ENCODE measurements at regions not wholly inside any gene's neighbourhood (a gene's known extent, or its start where the extent isn't known, plus 50 kb on each side); places are given as distances from the start of the nearest gene placed in this dataset.

DNA sequence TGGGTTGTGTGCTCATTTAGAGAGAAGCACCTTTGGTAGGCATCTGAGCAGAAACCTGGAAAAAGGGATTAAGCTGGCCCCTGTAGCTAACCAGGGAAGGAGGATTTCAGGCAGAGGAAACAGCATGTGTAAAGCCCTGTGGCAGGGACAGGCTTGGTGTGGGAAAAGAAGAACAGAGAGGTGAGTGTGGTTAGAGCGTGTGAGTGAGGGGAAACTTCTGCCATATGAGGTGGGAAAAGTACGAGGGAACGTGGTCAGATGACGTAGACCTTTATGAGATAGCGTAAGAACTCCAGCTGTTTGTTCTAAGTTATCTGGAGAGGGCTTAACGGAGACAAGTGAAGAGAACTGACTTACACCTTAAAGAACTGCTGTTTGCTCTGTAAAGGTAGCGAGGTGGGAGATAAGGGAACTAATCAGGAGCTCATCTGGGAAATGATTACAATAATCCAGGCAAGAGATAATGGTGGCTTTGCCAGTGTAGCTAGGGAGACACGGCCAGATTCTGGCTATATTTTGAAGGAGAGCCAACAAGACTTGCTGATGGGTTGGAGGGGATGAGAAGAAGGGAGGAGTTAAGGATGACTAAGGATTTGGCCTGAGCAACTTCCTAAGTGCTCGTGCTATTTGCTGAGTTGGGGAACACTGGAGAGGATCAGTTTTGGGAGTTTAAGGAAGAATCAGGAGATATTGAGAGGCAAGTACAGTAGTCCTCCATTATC, 234.0 kb downstream of the ETNK1 start:
- no peaks in the 10 kb centered on the region for H3K4me1 ChIP-seq (ENCODE audit: control insufficient read depth, insufficient read depth, low read length)
- H3K9me3 ChIP-seq (ENCODE audit: control insufficient read depth, low read depth, low read length), result no peaks in the 10 kb centered on the region
- no peak overlapping the region for H3K4me3 ChIP-seq (ENCODE audit: low read length)
- no peaks in the 10 kb centered on the region for H3K27me3 ChIP-seq (ENCODE audit: control insufficient read depth, insufficient read depth, low read length)
- WGBS (ENCODE audit: insufficient coverage, low lambda C conversion rate), result 25% methylated on average over 2 of the region's 9 CpGs
- no peak for DNase-seq
- H3K36me3 ChIP-seq (ENCODE audit: control insufficient read depth, insufficient read depth, low read length), result no peaks in the 10 kb centered on the region
- no peak overlapping the region for H3K27ac ChIP-seq (ENCODE audit: low read length)

DNA sequence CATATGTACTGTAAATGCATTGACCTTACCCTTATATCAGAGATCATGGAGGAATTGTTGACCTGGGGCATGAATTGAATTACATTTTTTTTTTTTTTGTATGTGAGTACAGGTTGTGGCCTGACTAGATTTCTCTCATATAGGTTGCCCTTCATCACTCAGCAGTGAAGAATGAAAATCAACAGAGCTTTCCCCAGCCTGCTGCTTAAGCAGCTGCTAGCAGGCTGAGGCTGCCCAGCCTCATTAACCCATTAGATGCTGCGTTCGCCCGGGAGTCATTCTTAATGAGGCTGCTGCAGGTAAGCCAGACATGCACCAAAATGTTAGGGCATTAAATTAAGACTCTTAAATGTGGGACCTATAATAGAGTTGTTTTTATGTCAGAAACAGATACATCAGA, 236.0 kb downstream of the ETNK1 start:
- Histone ChIP-seq H3K4me3 (ENCODE audit: low read length) (no peak overlapping the region), H3K27ac (ENCODE audit: low read length) (no peak overlapping the region), H3K9me3 (ENCODE audit: control insufficient read depth, low read depth, low read length) (no peaks in the 10 kb centered on the region), H3K36me3 (ENCODE audit: control insufficient read depth, insufficient read depth, low read length) (no peaks in the 10 kb centered on the region), H3K27me3 (ENCODE audit: control insufficient read depth, insufficient read depth, low read length) (no peaks in the 10 kb centered on the region), H3K4me1 (ENCODE audit: control insufficient read depth, insufficient read depth, low read length) (no peaks in the 10 kb centered on the region)
- WGBS (ENCODE audit: insufficient coverage, low lambda C conversion rate), result 20% methylated on average over 1 of the region's 3 CpGs
- DNase-seq, result no peak

DNA sequence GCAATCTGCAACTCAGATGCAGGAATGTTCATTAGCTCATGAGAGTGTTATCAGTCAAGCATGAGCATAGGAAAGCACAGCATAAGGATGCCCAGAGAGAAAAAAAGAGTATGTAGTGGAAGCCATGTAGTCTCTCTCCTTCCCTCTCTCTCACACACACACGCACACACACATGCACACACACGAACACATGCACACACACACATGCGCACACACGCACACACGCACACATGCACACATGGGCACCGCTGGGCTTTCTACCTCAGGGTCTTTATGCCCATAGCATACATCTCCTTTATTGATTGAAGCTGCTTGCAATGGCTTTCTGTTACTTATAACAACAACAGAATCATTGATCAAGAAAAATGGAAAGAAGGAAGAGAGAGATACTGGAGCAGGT, 240.9 kb downstream of the ETNK1 start:
- no peaks in the 10 kb centered on the region for H3K27me3 ChIP-seq (ENCODE audit: control insufficient read depth, insufficient read depth, low read length)
- H3K36me3 ChIP-seq (ENCODE audit: control insufficient read depth, insufficient read depth, low read length), result no peaks in the 10 kb centered on the region
- no peaks in the 10 kb centered on the region for H3K9me3 ChIP-seq (ENCODE audit: control insufficient read depth, low read depth, low read length)
- no peak for DNase-seq
- no peak overlapping the region for H3K27ac ChIP-seq (ENCODE audit: low read length)
- no peak overlapping the region for H3K4me3 ChIP-seq (ENCODE audit: low read length)
- H3K4me1 ChIP-seq (ENCODE audit: control insufficient read depth, insufficient read depth, low read length), result no peaks in the 10 kb centered on the region
- WGBS (ENCODE audit: insufficient coverage, low lambda C conversion rate), result no CpG with 5 or more reads among the region's 6 CpGs

DNA sequence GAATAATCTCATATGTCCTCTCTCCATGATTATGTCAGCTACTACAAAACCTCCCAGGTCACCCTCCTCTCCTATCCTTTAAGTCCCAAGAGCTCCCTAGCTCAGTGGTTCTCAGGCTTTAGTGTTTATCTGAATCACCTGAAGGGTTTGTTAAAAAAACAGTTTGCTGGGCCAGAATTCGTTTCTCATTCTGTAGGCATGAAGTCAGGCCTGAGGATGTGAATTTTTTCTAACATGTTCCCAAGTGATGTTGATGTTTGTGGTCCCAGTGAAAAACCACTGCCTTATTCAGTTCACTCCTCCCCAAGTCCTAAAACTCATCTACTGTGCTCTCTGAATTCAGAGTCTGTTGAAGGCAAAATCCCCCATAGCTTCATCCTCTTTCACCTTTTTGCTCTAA, 241.4 kb downstream of the ETNK1 start:
- Histone ChIP-seq H3K9me3 (ENCODE audit: control insufficient read depth, low read depth, low read length) (no peaks in the 10 kb centered on the region), H3K4me3 (ENCODE audit: low read length) (no peak overlapping the region), H3K27me3 (ENCODE audit: control insufficient read depth, insufficient read depth, low read length) (no peaks in the 10 kb centered on the region), H3K4me1 (ENCODE audit: control insufficient read depth, insufficient read depth, low read length) (no peaks in the 10 kb centered on the region), H3K27ac (ENCODE audit: low read length) (no peak overlapping the region), H3K36me3 (ENCODE audit: control insufficient read depth, insufficient read depth, low read length) (no peaks in the 10 kb centered on the region)
- WGBS (ENCODE audit: insufficient coverage, low lambda C conversion rate), result no CpG with 5 or more reads among the region's 1 CpG
- no peak for DNase-seq

DNA sequence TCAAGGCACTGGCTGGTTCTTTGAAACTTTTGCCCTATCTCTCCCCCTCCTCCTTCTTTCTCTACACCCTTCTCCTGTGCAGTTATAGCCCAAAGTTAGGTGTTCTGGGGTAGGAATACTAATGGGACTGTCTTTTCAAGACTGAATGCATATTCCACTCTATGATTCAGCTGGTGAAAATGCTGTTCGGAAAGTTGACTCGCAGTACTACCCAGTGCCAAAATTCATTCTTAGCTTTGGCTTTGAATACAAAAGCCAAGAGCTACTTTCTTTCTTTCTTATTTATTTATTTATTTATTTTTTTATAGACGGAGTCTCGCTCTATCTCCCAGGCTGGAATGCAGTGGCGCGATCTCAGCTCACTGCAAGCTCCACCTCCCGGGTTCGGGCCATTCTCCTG, 249.2 kb downstream of the ETNK1 start:
- Histone ChIP-seq H3K9me3 (ENCODE audit: control insufficient read depth, low read depth, low read length) (no peaks in the 10 kb centered on the region), H3K4me1 (ENCODE audit: control insufficient read depth, insufficient read depth, low read length) (no peaks in the 10 kb centered on the region), H3K27ac (ENCODE audit: low read length) (no peak overlapping the region), H3K4me3 (ENCODE audit: low read length) (no peak overlapping the region), H3K36me3 (ENCODE audit: control insufficient read depth, insufficient read depth, low read length) (no peaks in the 10 kb centered on the region), H3K27me3 (ENCODE audit: control insufficient read depth, insufficient read depth, low read length) (no peaks in the 10 kb centered on the region)
- no peak for DNase-seq
- WGBS (ENCODE audit: insufficient coverage, low lambda C conversion rate), result 92% methylated on average over 2 of the region's 8 CpGs

DNA sequence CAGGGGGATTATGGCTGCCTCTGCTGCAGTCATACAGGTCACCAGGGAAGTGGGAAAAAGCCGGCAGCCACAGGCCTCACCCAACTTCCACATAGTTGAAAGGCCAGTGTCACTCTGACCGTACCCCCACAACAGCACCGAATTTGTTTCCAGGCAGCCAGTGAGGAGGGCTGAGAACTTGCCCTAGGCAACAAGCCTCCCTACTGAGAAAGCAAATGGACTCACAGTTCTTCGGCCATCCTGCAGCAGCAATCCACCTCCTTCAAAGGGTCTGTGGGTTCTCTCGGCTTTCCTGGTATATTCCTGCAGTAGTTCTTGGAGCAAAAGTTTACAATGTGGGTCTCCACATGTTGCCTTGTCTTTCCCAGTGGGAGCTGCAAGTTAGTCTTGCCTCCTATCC, 251.3 kb downstream of the ETNK1 start:
- no peak overlapping the region for H3K27ac ChIP-seq (ENCODE audit: low read length)
- H3K4me1 ChIP-seq (ENCODE audit: control insufficient read depth, insufficient read depth, low read length), result no peaks in the 10 kb centered on the region
- no peaks in the 10 kb centered on the region for H3K36me3 ChIP-seq (ENCODE audit: control insufficient read depth, insufficient read depth, low read length)
- no CpG with 5 or more reads among the region's 5 CpGs for WGBS (ENCODE audit: insufficient coverage, low lambda C conversion rate)
- H3K4me3 ChIP-seq (ENCODE audit: low read length), result no peak overlapping the region
- DNase-seq, result no peak
- no peaks in the 10 kb centered on the region for H3K27me3 ChIP-seq (ENCODE audit: control insufficient read depth, insufficient read depth, low read length)
- no peaks in the 10 kb centered on the region for H3K9me3 ChIP-seq (ENCODE audit: control insufficient read depth, low read depth, low read length)

DNA sequence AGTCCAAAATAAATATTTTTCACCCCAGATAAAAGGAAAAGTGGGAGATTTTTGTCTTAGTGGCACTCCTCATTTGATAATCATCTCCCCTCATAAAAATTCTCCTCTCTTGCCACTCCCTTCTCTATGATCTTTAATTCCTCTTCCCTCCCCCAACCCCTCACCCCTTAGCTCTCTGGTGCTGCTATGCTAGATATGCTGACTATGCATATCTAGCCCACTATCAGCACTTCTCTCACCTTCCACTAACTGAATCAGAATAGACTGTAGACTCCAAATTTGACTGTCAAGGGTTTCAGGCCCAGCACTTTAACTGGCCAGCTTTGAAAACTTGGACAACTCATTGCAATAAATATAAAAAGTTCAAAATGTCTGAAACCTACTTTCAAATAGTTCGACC, 254.2 kb downstream of the ETNK1 start:
- Histone ChIP-seq H3K27me3 (ENCODE audit: control insufficient read depth, insufficient read depth, low read length) (no peaks in the 10 kb centered on the region), H3K4me3 (ENCODE audit: low read length) (no peak overlapping the region), H3K27ac (ENCODE audit: low read length) (no peak overlapping the region), H3K36me3 (ENCODE audit: control insufficient read depth, insufficient read depth, low read length) (no peaks in the 10 kb centered on the region), H3K9me3 (ENCODE audit: control insufficient read depth, low read depth, low read length) (no peaks in the 10 kb centered on the region), H3K4me1 (ENCODE audit: control insufficient read depth, insufficient read depth, low read length) (no peaks in the 10 kb centered on the region)
- no CpG with 5 or more reads among the region's 1 CpG for WGBS (ENCODE audit: insufficient coverage, low lambda C conversion rate)
- DNase-seq, result no peak

DNA sequence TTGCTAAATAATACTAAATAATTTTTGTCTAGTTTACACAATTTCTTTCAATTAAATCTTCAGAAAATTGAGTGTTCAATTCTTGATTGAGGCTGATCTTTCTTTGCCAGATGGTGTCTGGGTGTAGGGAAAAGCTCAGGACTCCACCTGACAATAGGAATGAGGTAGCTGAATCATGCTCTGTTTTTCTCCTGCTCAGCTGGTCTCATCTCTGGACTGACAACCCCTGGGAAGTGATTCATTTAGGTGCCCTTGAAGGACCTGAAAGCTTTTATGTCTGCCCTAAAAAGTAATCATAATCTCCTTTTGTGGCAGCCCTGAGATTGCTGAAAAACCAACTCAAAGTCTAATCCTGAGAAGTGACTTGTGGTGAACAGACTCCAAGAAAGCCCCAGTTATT, 255.4 kb downstream of the ETNK1 start:
- H3K27ac ChIP-seq (ENCODE audit: low read length), result no peak overlapping the region
- no peaks in the 10 kb centered on the region for H3K9me3 ChIP-seq (ENCODE audit: control insufficient read depth, low read depth, low read length)
- DNase-seq, result no peak
- no peaks in the 10 kb centered on the region for H3K27me3 ChIP-seq (ENCODE audit: control insufficient read depth, insufficient read depth, low read length)
- no peaks in the 10 kb centered on the region for H3K36me3 ChIP-seq (ENCODE audit: control insufficient read depth, insufficient read depth, low read length)
- H3K4me3 ChIP-seq (ENCODE audit: low read length), result no peak overlapping the region
- H3K4me1 ChIP-seq (ENCODE audit: control insufficient read depth, insufficient read depth, low read length), result no peaks in the 10 kb centered on the region

DNA sequence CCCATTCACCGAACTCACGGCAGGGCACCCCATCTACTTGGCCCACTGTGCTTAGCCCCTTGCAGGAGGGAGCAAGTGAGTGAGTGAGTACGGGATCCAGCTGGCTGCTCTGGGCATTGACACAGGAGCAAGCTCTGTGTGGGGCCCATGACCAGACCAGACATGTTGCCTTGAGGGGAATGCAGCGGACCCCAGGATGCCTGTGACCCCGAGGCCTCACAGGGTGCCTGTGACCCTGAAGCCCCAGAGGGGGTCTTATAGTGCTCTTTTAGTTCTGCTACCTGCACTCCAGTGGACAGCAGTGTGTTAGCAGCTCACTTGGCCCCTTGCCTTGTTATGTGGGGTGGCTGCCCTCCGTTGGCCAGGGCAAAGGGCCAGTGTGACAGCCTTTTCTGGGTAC, 255.8 kb downstream of the ETNK1 start:
- H3K9me3 ChIP-seq (ENCODE audit: control insufficient read depth, low read depth, low read length), result no peaks in the 10 kb centered on the region
- no peak overlapping the region for H3K4me3 ChIP-seq (ENCODE audit: low read length)
- H3K27me3 ChIP-seq (ENCODE audit: control insufficient read depth, insufficient read depth, low read length), result no peaks in the 10 kb centered on the region
- no peaks in the 10 kb centered on the region for H3K36me3 ChIP-seq (ENCODE audit: control insufficient read depth, insufficient read depth, low read length)
- no CpG with 5 or more reads among the region's 6 CpGs for WGBS (ENCODE audit: insufficient coverage, low lambda C conversion rate)
- H3K27ac ChIP-seq (ENCODE audit: low read length), result no peak overlapping the region
- no peak for DNase-seq
- H3K4me1 ChIP-seq (ENCODE audit: control insufficient read depth, insufficient read depth, low read length), result no peaks in the 10 kb centered on the region

DNA sequence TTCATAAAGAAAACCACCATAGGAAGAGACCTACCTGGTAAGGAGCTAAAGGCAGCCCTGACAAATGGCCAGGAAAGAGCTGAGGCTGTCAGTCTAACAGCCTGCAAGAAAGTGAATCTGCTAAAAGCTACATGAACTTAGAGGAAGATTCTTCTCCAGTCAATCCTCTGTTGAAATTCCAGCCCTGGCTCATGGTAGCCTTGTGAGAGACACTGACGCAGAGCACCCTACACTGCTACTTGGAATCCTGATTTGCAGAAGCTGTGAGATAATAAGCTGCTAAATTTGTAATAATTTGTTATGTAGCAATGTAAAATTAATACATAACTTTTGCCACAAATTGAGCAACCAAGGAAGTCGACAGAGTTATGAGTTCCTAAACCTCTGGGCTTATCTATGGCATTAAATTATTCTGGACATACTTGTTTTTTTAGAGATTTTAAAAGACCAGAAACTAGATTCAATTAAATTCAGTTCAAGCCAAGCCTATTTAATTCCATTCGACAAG, 257.0 kb downstream of the ETNK1 start:
- Histone ChIP-seq H3K36me3 (ENCODE audit: control insufficient read depth, insufficient read depth, low read length) (no peaks in the 10 kb centered on the region), H3K4me3 (ENCODE audit: low read length) (no peak overlapping the region), H3K27ac (ENCODE audit: low read length) (no peak overlapping the region), H3K4me1 (ENCODE audit: control insufficient read depth, insufficient read depth, low read length) (no peaks in the 10 kb centered on the region), H3K27me3 (ENCODE audit: control insufficient read depth, insufficient read depth, low read length) (no peaks in the 10 kb centered on the region), H3K9me3 (ENCODE audit: control insufficient read depth, low read depth, low read length) (no peaks in the 10 kb centered on the region)
- 90% methylated on average over 2 of the region's 3 CpGs for WGBS (ENCODE audit: insufficient coverage, low lambda C conversion rate)
- no peak for DNase-seq

DNA sequence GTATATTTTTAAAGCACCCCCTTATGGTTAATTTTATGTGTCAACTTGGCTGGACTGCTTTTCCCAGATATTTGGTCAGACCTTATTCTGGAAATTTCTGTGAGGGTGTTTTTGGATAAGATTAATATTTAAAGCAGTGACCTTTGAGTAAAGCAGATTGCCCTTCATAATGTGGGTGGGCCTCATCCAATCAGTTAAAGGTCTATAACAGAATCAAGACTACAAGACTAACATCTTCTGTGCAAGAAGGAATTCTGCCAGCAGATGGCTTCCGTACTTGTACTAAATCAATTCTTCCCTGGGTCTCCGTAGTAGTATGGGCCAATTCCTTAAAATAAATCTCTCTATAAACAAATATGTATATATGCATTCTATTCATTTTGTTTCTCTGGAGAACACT, 257.6 kb downstream of the ETNK1 start:
- Histone ChIP-seq H3K27ac (ENCODE audit: low read length) (no peak overlapping the region), H3K36me3 (ENCODE audit: control insufficient read depth, insufficient read depth, low read length) (no peaks in the 10 kb centered on the region), H3K27me3 (ENCODE audit: control insufficient read depth, insufficient read depth, low read length) (no peaks in the 10 kb centered on the region), H3K9me3 (ENCODE audit: control insufficient read depth, low read depth, low read length) (no peaks in the 10 kb centered on the region), H3K4me3 (ENCODE audit: low read length) (no peak overlapping the region), H3K4me1 (ENCODE audit: control insufficient read depth, insufficient read depth, low read length) (no peaks in the 10 kb centered on the region)
- WGBS (ENCODE audit: insufficient coverage, low lambda C conversion rate), result 100% methylated on average over 1 of the region's 2 CpGs
- no peak for DNase-seq
